ENCODE measurements at regions not wholly inside any gene's neighbourhood (a gene's known extent, or its start where the extent isn't known, plus 50 kb on each side); places are given as distances from the start of the nearest gene placed in this dataset.

DNA sequence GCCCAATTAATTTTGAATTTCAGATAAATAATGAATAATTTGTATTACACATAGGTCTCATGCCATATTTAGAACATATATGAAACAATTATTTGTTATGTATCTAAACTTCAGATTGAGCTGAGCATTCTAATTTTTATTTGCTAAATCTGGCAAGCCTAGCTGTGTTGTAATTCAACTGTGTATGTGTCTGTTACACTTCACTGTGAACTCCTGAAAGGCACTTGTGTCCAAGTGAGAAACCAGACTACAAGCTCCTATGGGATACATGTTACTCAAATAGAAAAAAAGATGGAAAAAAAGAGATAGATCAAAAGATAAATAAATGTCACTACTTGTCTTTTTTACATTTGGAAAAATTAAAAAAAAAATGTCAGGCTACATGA is 56.5 kb upstream of the ANKRD55 start:
- TF ChIP-seq EZH2 (IDR thresholded peaks at IDR 0.05; ENCODE audit: insufficient read depth, poor library complexity, severe bottlenecking): no peak
- TF ChIP-seq EZH2phosphoT487 (IDR thresholded peaks at IDR 0.05; ENCODE audit: insufficient read depth, low read depth): no peak

Data from GM23248 (cell line).